GM18951 (cell line): ENCODE measurements at regions not wholly inside any gene's neighbourhood (a gene's known extent, or its start where the extent isn't known, plus 50 kb on each side); places are given as distances from the start of the nearest gene placed in this dataset.
"Not testable (repeated sequence)": the region's sequence is repeated elsewhere in the genome, so short reads cannot be mapped to it uniquely, and the experiment has no call there.

ENCODE experiments used
- POLR2A ChIP-seq: IDR thresholded peaks from 4 replicates; pipeline ENCODE4 v1.6.1; 2011; ENCODE audit warnings: mild to moderate bottlenecking; ENCODE audit not compliant: insufficient read length, insufficient read depth; ENCODE audit errors: extremely low read depth
- in situ Hi-C: fragments of 300-500 bp; cut with MboI; formaldehyde crosslinking; loops from one replicate; pipeline ENCODE4 v1.12.0; 2022; ENCODE audit warnings: low sequenced_read_pairs, mixed read lengths, inconsistent platforms; ENCODE audit not compliant: unreplicated experiment

GRCh38 chr20:29873946-29874345, 1383.5 kb upstream of the DEFB115 start:
- TF ChIP-seq POLR2A, result no peak
- in situ Hi-C loops, result loop anchor here (10.0 kb wide), 2 partner anchors 759 to 941 kb away; no protein-coding TSS in a partner anchor

DNA sequence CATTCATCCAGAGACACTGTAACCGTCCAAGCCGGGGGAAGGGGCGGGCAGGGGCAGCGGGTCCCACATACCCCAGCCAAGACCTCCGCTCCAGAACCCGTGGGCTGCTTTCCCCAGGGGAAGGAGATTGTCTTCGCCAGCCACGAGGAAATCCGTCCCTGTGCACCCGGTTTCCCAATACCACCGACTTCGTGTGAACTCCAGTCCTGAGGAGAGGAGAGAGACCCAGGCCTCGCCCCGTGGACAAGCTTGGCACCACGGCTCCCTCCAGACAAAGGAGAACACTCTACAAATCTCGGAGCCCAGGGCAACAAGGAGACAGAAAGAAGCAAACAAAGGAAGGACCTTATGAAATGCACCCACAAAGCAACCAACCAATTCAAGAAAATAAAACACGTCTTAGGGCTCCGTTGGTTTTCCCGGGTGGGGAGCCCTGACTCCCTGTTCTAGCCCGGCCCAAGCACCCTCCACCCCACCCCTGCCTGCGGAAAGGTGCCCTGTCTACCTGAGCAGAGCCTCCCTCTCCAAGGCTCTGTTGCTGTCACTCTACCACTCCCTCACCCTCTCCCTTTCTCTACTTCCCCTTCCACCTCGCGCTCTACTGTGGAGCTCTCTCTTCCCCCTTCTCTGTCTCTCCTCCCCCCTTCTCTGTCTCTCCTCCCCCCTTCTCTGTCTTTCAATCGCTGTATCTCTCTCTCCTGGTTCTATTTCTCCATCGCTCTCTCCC, 1382.8 kb upstream of the DEFB115 start:
- in situ Hi-C loops, result loop anchor here (10.0 kb wide), 2 partner anchors 760 to 940 kb away; no protein-coding TSS in a partner anchor
- TF ChIP-seq POLR2A, result no peak

GRCh38 chr20:29875321-29876083, 1382.0 kb upstream of the DEFB115 start:
- in situ Hi-C loops, result loop anchor here (10.0 kb wide), 2 partner anchors 761 to 939 kb away; no protein-coding TSS in a partner anchor

- in situ Hi-C loops, result loop anchor here (10.0 kb wide), 2 partner anchors 761 to 939 kb away; no protein-coding TSS in a partner anchor
Measured at GRCh38 chr20:29876084-29876910, 1381.2 kb upstream of the DEFB115 start.

DNA sequence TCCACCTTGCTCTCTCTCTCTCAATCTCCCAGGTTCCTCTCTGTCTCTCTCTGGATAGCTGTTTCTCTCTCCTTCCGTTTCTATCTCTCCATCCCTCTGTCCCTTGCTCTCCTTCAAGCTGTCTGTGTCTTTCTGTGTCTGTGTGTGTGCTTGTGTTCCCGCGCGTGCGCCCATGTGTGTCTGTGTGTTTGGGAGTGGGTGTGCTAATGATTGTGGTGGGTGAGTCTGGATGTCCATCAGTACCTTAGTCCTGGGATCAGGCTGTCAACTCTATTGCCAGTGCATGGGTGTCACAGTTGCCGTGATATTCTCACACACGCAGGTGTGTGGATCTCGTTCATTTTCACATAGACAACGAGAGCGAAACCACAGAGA, 1380.6 kb upstream of the DEFB115 start:
- in situ Hi-C loops, result loop anchor here (10.0 kb wide), 2 partner anchors 762 to 938 kb away; no protein-coding TSS in a partner anchor
- TF ChIP-seq POLR2A, result no peak

DNA sequence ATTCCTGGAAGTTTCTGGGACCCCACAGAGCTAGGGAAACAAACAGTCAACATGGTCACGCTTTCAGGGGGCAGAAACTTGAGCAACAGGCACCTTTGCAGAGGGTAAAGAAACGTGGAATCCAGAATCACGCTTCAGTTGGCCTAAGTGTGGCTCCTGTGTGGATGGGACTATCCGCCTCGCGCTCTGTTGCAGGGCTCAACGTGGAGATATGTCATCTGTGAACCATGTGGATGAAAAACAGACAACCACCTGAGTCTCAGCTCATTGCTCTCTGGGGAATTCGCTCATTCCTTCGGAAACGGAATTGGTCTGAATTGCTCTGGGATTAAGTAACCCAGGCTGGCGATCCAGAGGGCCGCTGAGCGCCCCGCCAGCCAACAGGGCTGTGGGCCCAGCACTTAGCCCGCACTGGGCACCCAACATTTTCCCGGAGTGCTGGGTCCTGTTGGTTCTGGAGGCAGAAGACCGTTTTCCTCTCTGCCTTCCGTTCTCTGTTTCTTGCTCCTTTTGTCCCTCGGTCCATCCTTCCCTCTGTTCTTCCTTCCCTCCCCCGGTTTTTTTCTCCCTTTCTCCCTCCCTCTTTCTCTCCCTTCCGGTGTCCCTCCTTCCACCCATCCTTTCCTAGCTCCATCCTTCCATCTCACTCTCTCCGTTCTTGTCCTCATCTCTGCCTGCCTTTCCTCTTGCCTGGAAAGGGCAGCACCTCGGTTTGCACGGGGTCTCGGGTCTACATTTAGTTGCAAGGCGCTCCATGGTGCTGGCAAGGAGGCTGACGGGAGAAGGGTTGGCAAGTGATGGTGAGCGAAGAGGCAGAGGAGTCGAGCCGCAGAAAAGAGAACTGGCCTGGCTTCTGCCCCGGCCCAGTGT, 1379.8 kb upstream of the DEFB115 start:
- in situ Hi-C loops, result loop anchor here (10.0 kb wide), 2 partner anchors 763 to 937 kb away; no protein-coding TSS in a partner anchor

GRCh38 chr20:29878281-29878741, 1379.2 kb upstream of the DEFB115 start:
- in situ Hi-C loops, result loop anchor here (10.0 kb wide), 2 partner anchors 764 to 936 kb away; no protein-coding TSS in a partner anchor
- TF ChIP-seq POLR2A, result no peak

DNA sequence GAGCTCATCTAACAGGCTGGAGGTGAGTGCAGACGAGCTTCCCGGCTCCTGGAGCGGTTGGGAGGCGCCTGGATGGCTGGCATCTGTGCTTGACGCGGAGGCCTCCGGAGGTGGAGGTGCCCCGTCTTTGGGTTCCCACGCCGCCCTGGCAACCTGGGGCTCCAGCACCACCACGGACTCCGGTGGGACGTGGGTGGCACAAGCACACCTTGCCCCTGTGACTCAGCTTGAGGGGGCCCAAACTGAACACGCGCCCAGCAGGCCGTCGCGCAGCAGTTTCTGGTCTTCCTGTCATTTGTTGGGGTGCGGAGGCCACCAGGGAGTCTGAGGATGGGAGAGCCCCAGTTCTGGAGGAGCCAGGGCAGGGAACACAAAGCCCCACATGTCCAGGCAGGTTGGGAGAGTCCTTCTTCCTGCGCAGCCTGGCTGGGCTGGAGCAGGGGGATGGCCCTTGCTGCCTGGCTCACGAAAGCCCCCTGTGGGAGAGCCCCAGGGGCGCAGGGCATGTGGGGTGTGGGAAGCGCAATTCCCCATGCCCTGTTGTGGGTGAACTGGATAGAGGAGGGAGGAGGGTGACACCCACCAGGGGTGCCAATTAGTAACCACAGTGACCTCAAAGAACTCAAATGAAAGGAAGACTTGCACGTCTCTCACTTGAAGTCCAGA, 1378.6 kb upstream of the DEFB115 start:
- in situ Hi-C loops, result loop anchor here (10.0 kb wide), 2 partner anchors 764 to 936 kb away; no protein-coding TSS in a partner anchor

GRCh38 chr20:29881107-29881506, 1376.4 kb upstream of the DEFB115 start:
- in situ Hi-C loops, result not testable (repeated sequence)

More for the DNA sequence above, 1378.6 kb upstream of the DEFB115 start:
- TF ChIP-seq POLR2A, result no peak

DNA sequence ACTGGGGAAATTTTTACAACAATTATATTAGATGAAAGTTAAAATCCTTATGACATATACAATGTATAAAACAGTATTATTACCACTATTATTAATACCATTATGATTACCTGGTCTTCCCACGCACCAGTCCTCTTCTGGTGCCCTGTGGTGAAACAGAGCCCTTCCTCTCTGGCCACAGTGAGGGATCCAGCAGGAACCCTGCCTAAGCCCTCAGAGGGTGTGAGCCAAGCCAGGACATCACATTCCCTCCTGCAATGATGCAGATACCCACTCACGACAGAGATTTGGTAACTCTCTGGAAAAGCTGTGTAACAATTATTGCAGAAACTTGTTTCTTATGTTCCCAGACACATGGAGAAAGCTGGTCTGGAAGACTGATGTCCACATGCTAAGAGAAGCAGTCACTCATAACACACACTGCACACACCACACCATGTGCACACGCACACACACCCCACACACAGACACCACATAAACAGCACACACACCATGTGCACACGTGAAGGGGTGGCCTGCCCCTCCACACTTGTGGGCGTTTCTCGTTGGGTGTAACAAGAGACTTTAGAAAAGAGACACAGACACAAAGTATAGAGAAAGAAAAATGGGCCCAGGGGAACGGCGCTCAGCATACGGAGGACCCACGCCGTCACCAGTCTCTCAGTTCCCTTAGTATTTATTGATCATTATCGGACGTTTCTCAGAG, 1373.8 kb upstream of the DEFB115 start:
- in situ Hi-C loops, result not testable (repeated sequence)

DNA sequence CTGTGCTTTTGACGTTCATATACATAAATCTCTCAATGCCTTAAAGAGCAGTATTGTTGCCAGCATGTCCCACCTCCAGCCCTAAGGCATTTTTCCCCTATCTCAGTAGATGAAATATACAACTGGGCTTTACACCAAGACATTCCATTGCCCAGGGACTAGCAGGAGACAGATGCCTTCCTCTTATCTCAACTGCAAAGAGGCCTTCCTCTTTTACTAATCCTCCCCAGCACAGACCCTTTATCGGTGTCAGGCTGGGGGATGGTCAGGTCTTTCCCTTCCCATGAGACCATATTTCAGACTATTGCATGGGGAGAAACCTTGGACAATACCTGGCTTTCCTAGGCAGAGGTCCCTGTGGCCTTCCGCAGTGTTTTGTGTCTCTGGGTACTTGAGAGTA, 1373.1 kb upstream of the DEFB115 start:
- in situ Hi-C loops, result not testable (repeated sequence)

- in situ Hi-C loops, result loop anchor here (5.0 kb wide), 1 partner anchor 623 kb away; no protein-coding TSS in a partner anchor
Measured at GRCh38 chr20:29885282-29886185, 1371.9 kb upstream of the DEFB115 start.

DNA sequence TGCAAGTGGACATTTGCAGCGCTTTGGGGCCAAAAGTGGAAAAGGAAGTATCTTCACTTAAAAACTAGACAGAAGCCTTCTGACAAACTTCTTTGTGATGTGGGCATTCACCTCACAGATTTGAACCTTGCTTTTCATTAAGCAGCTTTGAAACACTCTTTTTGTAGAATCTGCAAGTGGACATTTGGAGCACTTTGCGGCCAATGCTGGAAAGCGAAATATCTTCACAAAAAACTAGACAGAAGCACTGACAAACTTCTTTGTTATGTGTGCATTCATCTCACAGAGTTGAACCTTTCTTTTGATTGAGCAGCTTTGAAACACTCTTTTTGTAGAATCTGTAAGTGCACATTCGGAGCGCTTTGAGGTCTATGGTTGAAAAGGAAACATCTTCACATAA, 1365.9 kb upstream of the DEFB115 start:
- in situ Hi-C loops, result loop anchor here (10.0 kb wide), 1 partner anchor 677 kb away; no protein-coding TSS in a partner anchor
